SH-SY5Y (cell line): ENCODE measurements at regions not wholly inside any gene's neighbourhood (a gene's known extent, or its start where the extent isn't known, plus 50 kb on each side); places are given as distances from the start of the nearest gene placed in this dataset.

Experiments
- GATA2 ChIP-seq: IDR thresholded peaks from 2 replicates; pipeline ENCODE4 v1.6.1; 2011; ENCODE audit warnings: mild to moderate bottlenecking, low read depth, low read length
- GATA3 ChIP-seq: IDR thresholded peaks from 2 replicates; pipeline ENCODE4 v1.6.1; 2011; ENCODE audit warnings: low read depth, mild to moderate bottlenecking, low read length, moderate library complexity

DNA sequence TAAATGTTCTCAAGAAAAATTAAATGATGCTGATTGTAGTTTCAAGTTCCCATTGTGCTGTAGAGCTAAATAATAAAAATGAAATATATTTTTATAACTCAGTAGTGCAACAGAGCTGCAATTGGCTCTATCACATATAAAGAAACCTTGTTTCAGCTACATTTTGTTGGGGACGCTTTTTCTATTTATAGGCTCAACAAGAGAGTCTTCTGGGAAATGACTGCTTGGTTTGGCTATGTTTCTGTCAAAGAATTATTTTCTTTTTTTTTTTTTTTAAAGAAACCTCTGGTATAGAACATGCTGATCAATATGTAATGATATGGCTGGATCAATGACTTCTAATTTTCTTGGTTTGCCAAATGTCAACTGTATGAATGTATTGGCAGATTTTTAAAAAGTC lies 76.5 kb downstream of the OTOL1 start:
- TF ChIP-seq GATA2 (no peak), GATA3 (no peak)
